Peyer's patch (tissue), 4 donors: ENCODE measurements at regions not wholly inside any gene's neighbourhood (a gene's known extent, or its start where the extent isn't known, plus 50 kb on each side); places are given as distances from the start of the nearest gene placed in this dataset.

Experiments used
- CTCF ChIP-seq, 6 experiments: fragments of 450-650 bp in 4 of 6; fragments of 200-600 bp in 2 of 6; sonication (generic) in 1 of 6; IDR thresholded peaks; one replicate each; pipeline ENCODE4 v1.5.1; 2017 to 2019; ENCODE audit warnings: antibody characterized with exemption in 6 of 6, mild to moderate bottlenecking in 3 of 6, moderate library complexity in 1 of 6
- POLR2A ChIP-seq, 2 donors: fragments of 450-650 bp; IDR thresholded peaks; one replicate each; pipeline ENCODE4 v1.5.1; 2017; ENCODE audit warnings: antibody characterized with exemption in 2 of 2, mild to moderate bottlenecking in 2 of 2, moderate library complexity in 2 of 2

- no peak for TF ChIP-seq CTCF (IDR thresholded peaks at IDR 0.05)
- no peak for TF ChIP-seq POLR2A (IDR thresholded peaks at IDR 0.05)
These were observed 433.2 kb upstream of the BCHE start for GRCh38 chr3:166270429-166270828.
